Keratinocyte (primary cell): ENCODE measurements at regions not wholly inside any gene's neighbourhood (a gene's known extent, or its start where the extent isn't known, plus 50 kb on each side); places are given as distances from the start of the nearest gene placed in this dataset.

Source experiments
- DNase-seq: peaks from one replicate; pipeline ENCODE4 v3.0.0-alpha.2; 2011; ENCODE audit warnings: low read depth, missing footprints, low spot score
- FAIRE-seq: peaks from 2 replicates; lab custom pipeline; 2011; peaks lifted over from hg19 to GRCh38; lab: Jason Lieb, UNC
- H2AFZ ChIP-seq: 2 replicates; pipeline ENCODE4 v1.6.0; 2012; ENCODE audit warnings: low read length, control low read depth, inconsistent platforms; ENCODE audit not compliant: control insufficient read depth
- H3K27ac ChIP-seq: 2 replicates; pipeline ENCODE4 v1.5.1; 2011; ENCODE audit warnings: low read length; ENCODE audit not compliant: control insufficient read depth, insufficient read depth
- H3K27me3 ChIP-seq: 3 replicates; pipeline ENCODE4 v1.6.0; 2011; ENCODE audit warnings: low read length; ENCODE audit not compliant: control insufficient read depth, insufficient read depth; ENCODE audit errors: extremely low read depth
- H3K36me3 ChIP-seq, 2 experiments: 2 replicates in 1 of 2; 3 replicates in 1 of 2; pipeline ENCODE4 v1.5.1; 2011; ENCODE audit warnings: low read length in 2 of 2, mild to moderate bottlenecking in 1 of 2; ENCODE audit not compliant: control insufficient read depth in 2 of 2, insufficient read depth in 2 of 2; ENCODE audit errors: extremely low read depth in 1 of 2
- H3K4me1 ChIP-seq: 3 replicates; pipeline ENCODE4 v1.5.1; 2011; ENCODE audit warnings: low read length; ENCODE audit not compliant: control insufficient read depth, insufficient read depth; ENCODE audit errors: extremely low read depth
- H3K4me2 ChIP-seq: 3 replicates; pipeline ENCODE4 v1.6.0; 2011; ENCODE audit warnings: low read depth, low read length; ENCODE audit not compliant: control insufficient read depth, insufficient read depth; ENCODE audit errors: extremely low read depth
- H3K4me3 ChIP-seq, 3 experiments: fragments of 200-600 bp in 1 of 3; sonication (generic) in 1 of 3; 2 replicates in 2 of 3; 3 replicates in 1 of 3; pipeline ENCODE4 v1.5.1; 2011 to 2016; ENCODE audit warnings: low read length in 3 of 3, mild to moderate bottlenecking in 3 of 3, control low read depth in 2 of 3, inconsistent platforms in 1 of 3, low read depth in 1 of 3, mixed read lengths in 1 of 3, mixed run types in 1 of 3, moderate library complexity in 1 of 3; ENCODE audit not compliant: control insufficient read depth in 2 of 3, insufficient read depth in 2 of 3; ENCODE audit errors: extremely low read depth in 1 of 3
- H3K79me2 ChIP-seq: 2 replicates; pipeline ENCODE4 v1.6.0; 2012; ENCODE audit warnings: low read length; ENCODE audit not compliant: control insufficient read depth, insufficient read depth
- H3K9ac ChIP-seq: 3 replicates; pipeline ENCODE4 v1.6.0; 2011; ENCODE audit warnings: low read length; ENCODE audit not compliant: control insufficient read depth, insufficient read depth; ENCODE audit errors: extremely low read depth
- H3K9me1 ChIP-seq: 3 replicates; pipeline ENCODE4 v1.6.0; 2011; ENCODE audit warnings: low read length; ENCODE audit not compliant: control insufficient read depth, insufficient read depth; ENCODE audit errors: extremely low read depth
- H3K9me3 ChIP-seq: 2 replicates; pipeline ENCODE4 v1.5.1; 2012; ENCODE audit warnings: low read depth, low read length; ENCODE audit not compliant: control insufficient read depth
- H4K20me1 ChIP-seq: 3 replicates; pipeline ENCODE4 v1.6.0; 2011; ENCODE audit warnings: low read length; ENCODE audit not compliant: control insufficient read depth, insufficient read depth; ENCODE audit errors: extremely low read depth
- EZH2 ChIP-seq: IDR thresholded peaks from one replicate; pipeline ENCODE4 v1.6.1; 2012; ENCODE audit warnings: inconsistent platforms, mild to moderate bottlenecking, low read length, moderate library complexity
- dilution Hi-C: fragments of 300-500 bp; cut with MboI; formaldehyde crosslinking; loops from one replicate; pipeline ENCODE4 v1.7.0; 2020; ENCODE audit warnings: low sequenced_read_pairs; ENCODE audit not compliant: extremely low pct_ligation_motif_present
- TF ChIP-seq, protein P1 (sequence below), 3 experiments: IDR thresholded peaks in 1 of 3; conservative IDR thresholded peaks in 1 of 3; optimal IDR thresholded peaks in 1 of 3; 2 replicates in 2 of 3; 3 replicates in 1 of 3; pipeline versions ENCODE3 to v1.5.1; 2011; ENCODE audit warnings: low read length in 3 of 3, mild to moderate bottlenecking in 3 of 3, moderate library complexity in 2 of 3, control low read depth in 1 of 3, inconsistent platforms in 1 of 3; ENCODE audit not compliant: insufficient read depth in 2 of 3; ENCODE audit errors: extremely low read depth in 1 of 3

GRCh38 chr15:70504988-70505387, 258.4 kb downstream of the UACA start:
- H3K4me1 ChIP-seq = peaks cover 46% of the 10 kb centered on the region
- H3K79me2 ChIP-seq = no peaks in the 10 kb centered on the region
- dilution Hi-C loops = no loop called here
- H3K36me3 ChIP-seq = no peaks in the 10 kb centered on the region
- no peak for FAIRE-seq
- peak overlapping the region; percentile 68 for H3K4me2 ChIP-seq
- no peak overlapping the region for H3K4me3 ChIP-seq
- peaks cover 5% of the 10 kb centered on the region for H3K9me1 ChIP-seq
- H4K20me1 ChIP-seq = peaks cover 7% of the 10 kb centered on the region
- no peak overlapping the region for H2AFZ ChIP-seq
- peaks cover 8% of the 10 kb centered on the region for H3K9me3 ChIP-seq
- H3K27me3 ChIP-seq = peaks cover 33% of the 10 kb centered on the region
- no peak for TF ChIP-seq EZH2
- TF ChIP-seq, protein P1, sequence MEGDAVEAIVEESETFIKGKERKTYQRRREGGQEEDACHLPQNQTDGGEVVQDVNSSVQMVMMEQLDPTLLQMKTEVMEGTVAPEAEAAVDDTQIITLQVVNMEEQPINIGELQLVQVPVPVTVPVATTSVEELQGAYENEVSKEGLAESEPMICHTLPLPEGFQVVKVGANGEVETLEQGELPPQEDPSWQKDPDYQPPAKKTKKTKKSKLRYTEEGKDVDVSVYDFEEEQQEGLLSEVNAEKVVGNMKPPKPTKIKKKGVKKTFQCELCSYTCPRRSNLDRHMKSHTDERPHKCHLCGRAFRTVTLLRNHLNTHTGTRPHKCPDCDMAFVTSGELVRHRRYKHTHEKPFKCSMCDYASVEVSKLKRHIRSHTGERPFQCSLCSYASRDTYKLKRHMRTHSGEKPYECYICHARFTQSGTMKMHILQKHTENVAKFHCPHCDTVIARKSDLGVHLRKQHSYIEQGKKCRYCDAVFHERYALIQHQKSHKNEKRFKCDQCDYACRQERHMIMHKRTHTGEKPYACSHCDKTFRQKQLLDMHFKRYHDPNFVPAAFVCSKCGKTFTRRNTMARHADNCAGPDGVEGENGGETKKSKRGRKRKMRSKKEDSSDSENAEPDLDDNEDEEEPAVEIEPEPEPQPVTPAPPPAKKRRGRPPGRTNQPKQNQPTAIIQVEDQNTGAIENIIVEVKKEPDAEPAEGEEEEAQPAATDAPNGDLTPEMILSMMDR (optimal IDR thresholded peaks at IDR 0.05 in 1 of 3, IDR thresholded peaks at IDR 0.05 in 1 of 3, conservative IDR thresholded peaks at IDR 0.05 in 1 of 3; ENCODE audit: extremely low read depth in 1 of 3, insufficient read depth in 2 of 3, low read length in 3 of 3) = no peak
- H3K9ac ChIP-seq = no peak overlapping the region
- peak overlapping the region; percentile 52 for H3K27ac ChIP-seq
- DNase-seq = no peak

- Histone ChIP-seq H3K4me3 (no peak overlapping the region), H3K79me2 (no peaks in the 10 kb centered on the region), H4K20me1 (peaks cover 7% of the 10 kb centered on the region), H3K27me3 (peaks cover 35% of the 10 kb centered on the region), H3K36me3 (no peaks in the 10 kb centered on the region), H2AFZ (no peak overlapping the region), H3K4me1 (peaks cover 45% of the 10 kb centered on the region), H3K9ac (no peak overlapping the region), H3K4me2 (peak overlapping the region; percentile 68), H3K9me3 (peaks cover 4% of the 10 kb centered on the region), H3K9me1 (peaks cover 5% of the 10 kb centered on the region), H3K27ac (no peak overlapping the region)
- TF ChIP-seq EZH2 = no peak
- TF ChIP-seq, protein P1 (optimal IDR thresholded peaks at IDR 0.05 in 1 of 3, IDR thresholded peaks at IDR 0.05 in 1 of 3, conservative IDR thresholded peaks at IDR 0.05 in 1 of 3; ENCODE audit: extremely low read depth in 1 of 3, insufficient read depth in 2 of 3, low read length in 3 of 3) = no peak
- FAIRE-seq (peak; percentile 76), DNase-seq (no peak)
- dilution Hi-C loops = no loop called here
Measured at GRCh38 chr15:70504299-70504951, 258.9 kb downstream of the UACA start.
